HEK293 (cell line): ENCODE measurements at regions not wholly inside any gene's neighbourhood (a gene's known extent, or its start where the extent isn't known, plus 50 kb on each side); places are given as distances from the start of the nearest gene placed in this dataset.

Experiments used
- CTCF ChIA-PET: fragments of 350-600 bp; formaldehyde crosslinking; extraction: SDS; loops from one replicate; lab custom pipeline; 2021; ENCODE audit warnings: antibody characterized with exemption; lab: Yijun Ruan, JAX
- POLR2A ChIA-PET: fragments of 300-600 bp; formaldehyde crosslinking; extraction: SDS; loops from one replicate; lab custom pipeline; 2020; ENCODE audit warnings: antibody characterized with exemption, inconsistent platforms; lab: Yijun Ruan, JAX
- H3K27ac ChIP-seq: fragments of 200-500 bp; sonication (Bioruptor generic); 2 replicates; pipeline ENCODE4 v1.5.1; 2014; ENCODE audit warnings: low read depth, low read length, control low read depth, inconsistent platforms; ENCODE audit errors: extremely low read depth
- H3K36me3 ChIP-seq, 2 experiments: fragments of 200-500 bp in 1 of 2; sonication (Bioruptor generic) in 1 of 2; 1 replicate in 1 of 2; 2 replicates in 1 of 2; pipeline ENCODE4 v1.5.1; 2014 to 2017; ENCODE audit warnings: inconsistent platforms in 2 of 2, low read length in 2 of 2; ENCODE audit not compliant: control insufficient read depth in 2 of 2, insufficient read depth in 1 of 2
- H3K4me1 ChIP-seq: fragments of 200-500 bp; sonication (Bioruptor generic); 2 replicates; pipeline ENCODE4 v1.5.1; 2014; ENCODE audit warnings: mild to moderate bottlenecking, low read length, inconsistent platforms; ENCODE audit not compliant: control insufficient read depth, insufficient read depth
- H3K4me3 ChIP-seq: 2 replicates; pipeline ENCODE4 v1.5.1; 2011; ENCODE audit warnings: low read depth, mild to moderate bottlenecking, control low read depth, low read length, moderate library complexity
- H3K9me3 ChIP-seq: fragments of 200-500 bp; sonication (Bioruptor generic); 2 replicates; pipeline ENCODE4 v1.5.1; 2014; ENCODE audit warnings: low read depth, low read length, inconsistent platforms; ENCODE audit not compliant: control insufficient read depth, insufficient read depth
- BCL11A ChIP-seq: fragments of 450-650 bp; formaldehyde crosslinking; IDR thresholded peaks from 2 replicates; pipeline ENCODE4 v1.5.1; 2016; ENCODE audit warnings: low read depth, missing biosample characterization, missing genetic modification characterization
- FEZF1 ChIP-seq: fragments of 450-650 bp; formaldehyde crosslinking; IDR thresholded peaks from 2 replicates; pipeline ENCODE4 v1.5.1; 2016; ENCODE audit warnings: missing biosample characterization, missing genetic modification characterization
- KLF1 ChIP-seq: fragments of 450-650 bp; formaldehyde crosslinking; IDR thresholded peaks from 2 replicates; pipeline ENCODE4 v1.5.1; 2016; ENCODE audit warnings: missing biosample characterization, missing genetic modification characterization
- MEIS1 ChIP-seq: sonication (generic); formaldehyde crosslinking; IDR thresholded peaks from 2 replicates; pipeline ENCODE4 v1.8.1; 2022; ENCODE audit warnings: missing genetic modification reagents, mild to moderate bottlenecking, borderline replicate concordance
- MZF1 ChIP-seq: fragments of 450-650 bp; formaldehyde crosslinking; IDR thresholded peaks from 2 replicates; pipeline ENCODE4 v1.5.1; 2017; ENCODE audit warnings: missing biosample characterization, missing genetic modification characterization, borderline replicate concordance
- TRIM28 ChIP-seq: IDR thresholded peaks from 2 replicates; pipeline ENCODE4 v1.6.1; 2011; ENCODE audit warnings: low read length, control low read depth, borderline replicate concordance
- ZBTB21 ChIP-seq: fragments of 450-650 bp; formaldehyde crosslinking; IDR thresholded peaks from 2 replicates; pipeline ENCODE4 v1.5.1; 2017; ENCODE audit warnings: missing biosample characterization, missing genetic modification characterization
- ZBTB48 ChIP-seq: fragments of 450-650 bp; formaldehyde crosslinking; IDR thresholded peaks from 2 replicates; pipeline ENCODE4 v1.5.1; 2016; ENCODE audit warnings: missing biosample characterization, missing genetic modification characterization
- ZEB2 ChIP-seq: fragments of 450-650 bp; formaldehyde crosslinking; IDR thresholded peaks from 2 replicates; pipeline ENCODE4 v1.5.1; 2016; ENCODE audit warnings: missing biosample characterization, missing genetic modification characterization
- ZNF558 ChIP-seq: fragments of 450-650 bp; formaldehyde crosslinking; IDR thresholded peaks from 2 replicates; pipeline ENCODE4 v1.5.1; 2016; ENCODE audit warnings: missing biosample characterization, missing genetic modification characterization
- ZNF560 ChIP-seq: fragments of 450-650 bp; formaldehyde crosslinking; IDR thresholded peaks from 2 replicates; pipeline ENCODE4 v1.5.1; 2017; ENCODE audit warnings: missing biosample characterization, missing genetic modification characterization, borderline replicate concordance
- ZNF600 ChIP-seq: fragments of 450-650 bp; formaldehyde crosslinking; IDR thresholded peaks from 2 replicates; pipeline ENCODE4 v1.5.1; 2016; ENCODE audit warnings: missing biosample characterization, missing genetic modification characterization
- ZNF626 ChIP-seq: fragments of 450-650 bp; sonication (Bioruptor Pico); formaldehyde crosslinking; IDR thresholded peaks from 2 replicates; pipeline ENCODE4 v1.5.1; 2018; ENCODE audit warnings: missing biosample characterization, missing genetic modification characterization, inconsistent platforms
- ZNF837 ChIP-seq: fragments of 450-650 bp; formaldehyde crosslinking; IDR thresholded peaks from 2 replicates; pipeline ENCODE4 v1.5.1; 2016; ENCODE audit warnings: missing biosample characterization, missing genetic modification characterization
- ZXDB ChIP-seq: fragments of 450-650 bp; formaldehyde crosslinking; IDR thresholded peaks from 2 replicates; pipeline ENCODE4 v1.5.1; 2016; ENCODE audit warnings: missing biosample characterization, missing genetic modification characterization
- TF ChIP-seq, protein P1 (sequence below): fragments of 450-650 bp; formaldehyde crosslinking; IDR thresholded peaks from 2 replicates; pipeline ENCODE4 v1.5.1; 2017; ENCODE audit warnings: missing biosample characterization, missing genetic modification characterization
- TF ChIP-seq, protein P2 (sequence below): fragments of 450-650 bp; formaldehyde crosslinking; optimal IDR thresholded peaks from 2 replicates; pipeline ENCODE3; 2016; ENCODE audit warnings: missing biosample characterization, mild to moderate bottlenecking, missing genetic modification characterization
- TF ChIP-seq, protein P3 (sequence below): fragments of 450-650 bp; formaldehyde crosslinking; IDR thresholded peaks from 2 replicates; pipeline ENCODE4 v1.5.1; 2016; ENCODE audit warnings: missing biosample characterization, missing genetic modification characterization
- TF ChIP-seq, protein P4 (sequence below): fragments of 450-650 bp; formaldehyde crosslinking; conservative IDR thresholded peaks from 2 replicates; pipeline ENCODE4 v1.5.1; 2016; ENCODE audit warnings: low read depth, missing biosample characterization, missing genetic modification characterization

DNA sequence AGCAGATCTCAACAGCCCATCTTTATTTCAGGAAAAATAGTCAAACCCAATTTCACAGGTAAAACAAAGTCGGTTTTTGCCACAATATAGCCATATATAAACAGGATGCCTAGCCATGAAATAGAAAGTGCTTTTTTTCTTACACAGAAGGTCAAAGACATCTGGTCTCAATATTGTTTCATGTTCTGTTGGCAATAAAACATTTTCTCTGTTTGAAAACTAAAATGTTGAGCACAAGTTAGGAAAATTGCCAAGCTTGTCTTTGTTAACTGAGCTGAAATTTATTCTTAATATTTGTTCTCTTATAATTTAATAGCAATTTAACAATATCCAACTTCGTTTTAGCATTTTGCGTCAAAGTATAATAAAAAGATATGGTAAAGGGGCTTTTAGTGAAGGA is 673.4 kb downstream of the DTWD2 start:
- CTCF ChIA-PET = no interaction called here
- H3K4me3 ChIP-seq = no peak overlapping the region
- H3K36me3 ChIP-seq = no peaks in the 10 kb centered on the region
- TF ChIP-seq KLF1 (no peak), ZXDB (tag by site-specific recombination) (no peak), ZNF626 (no peak), ZNF837 (no peak), ZEB2 (tag by site-specific recombination) (no peak), BCL11A (no peak), ZBTB48 (tag by site-specific recombination) (no peak)
- TF ChIP-seq, protein P1, sequence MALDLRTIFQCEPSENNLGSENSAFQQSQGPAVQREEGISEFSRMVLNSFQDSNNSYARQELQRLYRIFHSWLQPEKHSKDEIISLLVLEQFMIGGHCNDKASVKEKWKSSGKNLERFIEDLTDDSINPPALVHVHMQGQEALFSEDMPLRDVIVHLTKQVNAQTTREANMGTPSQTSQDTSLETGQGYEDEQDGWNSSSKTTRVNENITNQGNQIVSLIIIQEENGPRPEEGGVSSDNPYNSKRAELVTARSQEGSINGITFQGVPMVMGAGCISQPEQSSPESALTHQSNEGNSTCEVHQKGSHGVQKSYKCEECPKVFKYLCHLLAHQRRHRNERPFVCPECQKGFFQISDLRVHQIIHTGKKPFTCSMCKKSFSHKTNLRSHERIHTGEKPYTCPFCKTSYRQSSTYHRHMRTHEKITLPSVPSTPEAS (tag by site-specific recombination) = no peak
- TF ChIP-seq, protein P2, sequence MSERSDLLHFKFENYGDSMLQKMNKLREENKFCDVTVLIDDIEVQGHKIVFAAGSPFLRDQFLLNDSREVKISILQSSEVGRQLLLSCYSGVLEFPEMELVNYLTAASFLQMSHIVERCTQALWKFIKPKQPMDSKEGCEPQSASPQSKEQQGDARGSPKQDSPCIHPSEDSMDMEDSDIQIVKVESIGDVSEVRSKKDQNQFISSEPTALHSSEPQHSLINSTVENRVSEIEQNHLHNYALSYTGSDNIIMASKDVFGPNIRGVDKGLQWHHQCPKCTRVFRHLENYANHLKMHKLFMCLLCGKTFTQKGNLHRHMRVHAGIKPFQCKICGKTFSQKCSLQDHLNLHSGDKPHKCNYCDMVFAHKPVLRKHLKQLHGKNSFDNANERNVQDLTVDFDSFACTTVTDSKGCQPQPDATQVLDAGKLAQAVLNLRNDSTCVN (tag by site-specific recombination) = no peak
- TF ChIP-seq, protein P3, sequence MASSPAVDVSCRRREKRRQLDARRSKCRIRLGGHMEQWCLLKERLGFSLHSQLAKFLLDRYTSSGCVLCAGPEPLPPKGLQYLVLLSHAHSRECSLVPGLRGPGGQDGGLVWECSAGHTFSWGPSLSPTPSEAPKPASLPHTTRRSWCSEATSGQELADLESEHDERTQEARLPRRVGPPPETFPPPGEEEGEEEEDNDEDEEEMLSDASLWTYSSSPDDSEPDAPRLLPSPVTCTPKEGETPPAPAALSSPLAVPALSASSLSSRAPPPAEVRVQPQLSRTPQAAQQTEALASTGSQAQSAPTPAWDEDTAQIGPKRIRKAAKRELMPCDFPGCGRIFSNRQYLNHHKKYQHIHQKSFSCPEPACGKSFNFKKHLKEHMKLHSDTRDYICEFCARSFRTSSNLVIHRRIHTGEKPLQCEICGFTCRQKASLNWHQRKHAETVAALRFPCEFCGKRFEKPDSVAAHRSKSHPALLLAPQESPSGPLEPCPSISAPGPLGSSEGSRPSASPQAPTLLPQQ (tag by site-specific recombination) = no peak
- TF ChIP-seq, protein P4, sequence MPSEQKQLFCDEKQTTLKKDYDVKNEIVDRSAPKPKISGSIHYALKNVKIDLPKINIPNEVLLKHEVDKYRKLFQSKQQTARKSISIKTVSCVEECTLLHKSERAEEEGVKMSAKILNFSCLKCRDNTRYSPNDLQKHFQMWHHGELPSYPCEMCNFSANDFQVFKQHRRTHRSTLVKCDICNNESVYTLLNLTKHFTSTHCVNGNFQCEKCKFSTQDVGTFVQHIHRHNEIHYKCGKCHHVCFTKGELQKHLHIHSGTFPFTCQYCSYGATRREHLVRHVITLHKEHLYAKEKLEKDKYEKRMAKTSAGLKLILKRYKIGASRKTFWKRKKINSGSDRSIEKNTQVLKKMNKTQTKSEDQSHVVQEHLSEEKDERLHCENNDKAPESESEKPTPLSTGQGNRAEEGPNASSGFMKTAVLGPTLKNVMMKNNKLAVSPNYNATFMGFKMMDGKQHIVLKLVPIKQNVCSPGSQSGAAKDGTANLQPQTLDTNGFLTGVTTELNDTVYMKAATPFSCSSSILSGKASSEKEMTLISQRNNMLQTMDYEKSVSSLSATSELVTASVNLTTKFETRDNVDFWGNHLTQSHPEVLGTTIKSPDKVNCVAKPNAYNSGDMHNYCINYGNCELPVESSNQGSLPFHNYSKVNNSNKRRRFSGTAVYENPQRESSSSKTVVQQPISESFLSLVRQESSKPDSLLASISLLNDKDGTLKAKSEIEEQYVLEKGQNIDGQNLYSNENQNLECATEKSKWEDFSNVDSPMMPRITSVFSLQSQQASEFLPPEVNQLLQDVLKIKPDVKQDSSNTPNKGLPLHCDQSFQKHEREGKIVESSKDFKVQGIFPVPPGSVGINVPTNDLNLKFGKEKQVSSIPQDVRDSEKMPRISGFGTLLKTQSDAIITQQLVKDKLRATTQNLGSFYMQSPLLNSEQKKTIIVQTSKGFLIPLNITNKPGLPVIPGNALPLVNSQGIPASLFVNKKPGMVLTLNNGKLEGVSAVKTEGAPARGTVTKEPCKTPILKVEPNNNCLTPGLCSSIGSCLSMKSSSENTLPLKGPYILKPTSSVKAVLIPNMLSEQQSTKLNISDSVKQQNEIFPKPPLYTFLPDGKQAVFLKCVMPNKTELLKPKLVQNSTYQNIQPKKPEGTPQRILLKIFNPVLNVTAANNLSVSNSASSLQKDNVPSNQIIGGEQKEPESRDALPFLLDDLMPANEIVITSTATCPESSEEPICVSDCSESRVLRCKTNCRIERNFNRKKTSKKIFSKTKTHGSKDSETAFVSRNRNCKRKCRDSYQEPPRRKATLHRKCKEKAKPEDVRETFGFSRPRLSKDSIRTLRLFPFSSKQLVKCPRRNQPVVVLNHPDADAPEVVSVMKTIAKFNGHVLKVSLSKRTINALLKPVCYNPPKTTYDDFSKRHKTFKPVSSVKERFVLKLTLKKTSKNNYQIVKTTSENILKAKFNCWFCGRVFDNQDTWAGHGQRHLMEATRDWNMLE (tag by site-specific recombination) = no peak
- TF ChIP-seq, all 188 proteins: peak for 0
- no peaks in the 10 kb centered on the region for H3K9me3 ChIP-seq
- H3K27ac ChIP-seq = no peak overlapping the region
- POLR2A ChIA-PET = no interaction called here
- no peaks in the 10 kb centered on the region for H3K4me1 ChIP-seq

DNA sequence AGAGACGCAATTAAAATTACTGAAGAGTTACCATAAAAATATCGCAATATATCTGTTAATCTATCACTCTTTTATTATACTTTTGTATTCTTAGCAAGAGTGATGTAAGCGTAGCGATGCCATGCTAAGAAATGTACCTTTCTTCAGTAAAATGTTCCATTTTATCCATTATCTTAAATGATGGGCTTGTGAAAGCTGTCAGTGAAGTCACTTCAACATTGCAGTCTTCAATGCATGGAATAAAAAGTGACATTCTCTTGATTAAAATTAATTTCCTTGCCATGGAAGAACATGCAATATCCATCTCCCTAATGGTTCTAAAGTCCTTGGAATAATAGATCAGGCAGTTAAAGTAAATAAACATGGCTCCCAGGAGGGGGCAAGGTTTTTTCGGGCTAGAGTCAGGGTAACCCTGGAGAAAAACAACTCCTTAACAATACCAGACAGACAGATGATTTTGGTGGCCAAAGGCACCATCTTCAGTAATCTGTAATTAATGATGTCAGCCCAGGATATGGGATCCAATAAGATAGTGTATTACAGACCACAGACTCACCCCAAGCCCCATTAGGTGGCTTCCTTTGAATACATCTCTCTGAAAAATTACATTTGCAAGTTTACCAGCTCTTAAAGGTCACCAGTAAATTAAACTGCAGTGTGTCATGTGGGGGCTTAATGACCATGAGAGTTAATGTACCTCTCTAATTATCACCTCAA is 677.1 kb downstream of the DTWD2 start:
- Histone ChIP-seq H3K9me3 (no peaks in the 10 kb centered on the region), H3K36me3 (no peaks in the 10 kb centered on the region), H3K27ac (no peak overlapping the region), H3K4me1 (no peaks in the 10 kb centered on the region), H3K4me3 (no peak overlapping the region)
- POLR2A ChIA-PET = no interaction called here
- no peak for TF ChIP-seq ZNF626
- TF ChIP-seq ZBTB21 (tag by site-specific recombination) = no peak
- no peak for TF ChIP-seq ZNF600 (tag by site-specific recombination)
- no peak for TF ChIP-seq MZF1 (tag by site-specific recombination)
- no peak for TF ChIP-seq ZNF560
- TF ChIP-seq ZNF558 = no peak
- TF ChIP-seq FEZF1 (tag by site-specific recombination) = no peak
- no peak for TF ChIP-seq BCL11A
- TF ChIP-seq TRIM28 = no peak
- TF ChIP-seq MEIS1 (CRISPR knock-in tag) = no peak
- CTCF ChIA-PET = no interaction called here
